ENCODE measurements at regions not wholly inside any gene's neighbourhood (a gene's known extent, or its start where the extent isn't known, plus 50 kb on each side); places are given as distances from the start of the nearest gene placed in this dataset.

DNA sequence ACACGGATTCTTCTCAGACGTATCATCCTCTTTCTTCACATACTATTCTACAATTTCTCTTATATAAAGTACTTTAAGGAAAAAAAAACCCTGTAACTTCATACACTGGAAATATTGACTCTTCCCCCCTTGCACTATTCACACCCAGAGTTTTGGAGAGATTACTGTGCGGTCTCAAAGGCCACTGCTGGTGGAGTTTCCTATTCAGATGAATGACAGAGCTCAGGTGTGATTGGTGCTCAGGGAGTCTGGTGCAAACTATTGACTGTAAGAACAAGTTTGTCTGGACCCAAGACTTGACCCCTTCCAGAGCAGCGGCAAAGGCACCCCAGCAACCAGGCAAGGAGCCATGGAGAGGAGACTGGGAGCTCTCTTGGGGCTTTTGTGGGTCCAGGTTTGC lies 187.5 kb upstream of the OR4E1 start:
- TF ChIP-seq, protein P1, sequence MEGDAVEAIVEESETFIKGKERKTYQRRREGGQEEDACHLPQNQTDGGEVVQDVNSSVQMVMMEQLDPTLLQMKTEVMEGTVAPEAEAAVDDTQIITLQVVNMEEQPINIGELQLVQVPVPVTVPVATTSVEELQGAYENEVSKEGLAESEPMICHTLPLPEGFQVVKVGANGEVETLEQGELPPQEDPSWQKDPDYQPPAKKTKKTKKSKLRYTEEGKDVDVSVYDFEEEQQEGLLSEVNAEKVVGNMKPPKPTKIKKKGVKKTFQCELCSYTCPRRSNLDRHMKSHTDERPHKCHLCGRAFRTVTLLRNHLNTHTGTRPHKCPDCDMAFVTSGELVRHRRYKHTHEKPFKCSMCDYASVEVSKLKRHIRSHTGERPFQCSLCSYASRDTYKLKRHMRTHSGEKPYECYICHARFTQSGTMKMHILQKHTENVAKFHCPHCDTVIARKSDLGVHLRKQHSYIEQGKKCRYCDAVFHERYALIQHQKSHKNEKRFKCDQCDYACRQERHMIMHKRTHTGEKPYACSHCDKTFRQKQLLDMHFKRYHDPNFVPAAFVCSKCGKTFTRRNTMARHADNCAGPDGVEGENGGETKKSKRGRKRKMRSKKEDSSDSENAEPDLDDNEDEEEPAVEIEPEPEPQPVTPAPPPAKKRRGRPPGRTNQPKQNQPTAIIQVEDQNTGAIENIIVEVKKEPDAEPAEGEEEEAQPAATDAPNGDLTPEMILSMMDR (IDR thresholded peaks at IDR 0.05; ENCODE audit: insufficient read depth, low read length): no peak
- TF ChIP-seq, protein P2, sequence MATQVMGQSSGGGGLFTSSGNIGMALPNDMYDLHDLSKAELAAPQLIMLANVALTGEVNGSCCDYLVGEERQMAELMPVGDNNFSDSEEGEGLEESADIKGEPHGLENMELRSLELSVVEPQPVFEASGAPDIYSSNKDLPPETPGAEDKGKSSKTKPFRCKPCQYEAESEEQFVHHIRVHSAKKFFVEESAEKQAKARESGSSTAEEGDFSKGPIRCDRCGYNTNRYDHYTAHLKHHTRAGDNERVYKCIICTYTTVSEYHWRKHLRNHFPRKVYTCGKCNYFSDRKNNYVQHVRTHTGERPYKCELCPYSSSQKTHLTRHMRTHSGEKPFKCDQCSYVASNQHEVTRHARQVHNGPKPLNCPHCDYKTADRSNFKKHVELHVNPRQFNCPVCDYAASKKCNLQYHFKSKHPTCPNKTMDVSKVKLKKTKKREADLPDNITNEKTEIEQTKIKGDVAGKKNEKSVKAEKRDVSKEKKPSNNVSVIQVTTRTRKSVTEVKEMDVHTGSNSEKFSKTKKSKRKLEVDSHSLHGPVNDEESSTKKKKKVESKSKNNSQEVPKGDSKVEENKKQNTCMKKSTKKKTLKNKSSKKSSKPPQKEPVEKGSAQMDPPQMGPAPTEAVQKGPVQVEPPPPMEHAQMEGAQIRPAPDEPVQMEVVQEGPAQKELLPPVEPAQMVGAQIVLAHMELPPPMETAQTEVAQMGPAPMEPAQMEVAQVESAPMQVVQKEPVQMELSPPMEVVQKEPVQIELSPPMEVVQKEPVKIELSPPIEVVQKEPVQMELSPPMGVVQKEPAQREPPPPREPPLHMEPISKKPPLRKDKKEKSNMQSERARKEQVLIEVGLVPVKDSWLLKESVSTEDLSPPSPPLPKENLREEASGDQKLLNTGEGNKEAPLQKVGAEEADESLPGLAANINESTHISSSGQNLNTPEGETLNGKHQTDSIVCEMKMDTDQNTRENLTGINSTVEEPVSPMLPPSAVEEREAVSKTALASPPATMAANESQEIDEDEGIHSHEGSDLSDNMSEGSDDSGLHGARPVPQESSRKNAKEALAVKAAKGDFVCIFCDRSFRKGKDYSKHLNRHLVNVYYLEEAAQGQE (IDR thresholded peaks at IDR 0.05; ENCODE audit: insufficient replicate concordance, low read depth): no peak
